Skeletal muscle satellite cell (primary cell): ENCODE measurements at regions not wholly inside any gene's neighbourhood (a gene's known extent, or its start where the extent isn't known, plus 50 kb on each side); places are given as distances from the start of the nearest gene placed in this dataset.
A peak's percentile ranks its signal among the peaks of the same experiment; 100 is the strongest.

Experiments used
- H3K27me3 ChIP-seq: 2 replicates; pipeline ENCODE4 v1.7.0; 2013; ENCODE audit warnings: low read length; ENCODE audit not compliant: control insufficient read depth, insufficient read depth
- H3K36me3 ChIP-seq: 2 replicates; pipeline ENCODE4 v1.7.0; 2013; ENCODE audit warnings: mild to moderate bottlenecking, control low read depth, low read length; ENCODE audit not compliant: insufficient read depth
- H3K4me1 ChIP-seq: 2 replicates; pipeline ENCODE4 v1.7.0; 2013; ENCODE audit warnings: low read length; ENCODE audit not compliant: control insufficient read depth, insufficient read depth
- H3K4me2 ChIP-seq: 2 replicates; pipeline ENCODE4 v1.7.0; 2013; ENCODE audit warnings: mild to moderate bottlenecking, low read length
- H3K4me3 ChIP-seq: 2 replicates; pipeline ENCODE4 v1.7.0; 2013; ENCODE audit warnings: low read length
- H3K9ac ChIP-seq: 2 replicates; pipeline ENCODE4 v1.7.0; 2013; ENCODE audit warnings: mild to moderate bottlenecking, low read depth, low read length, moderate library complexity
- H3K9me3 ChIP-seq: replicated peaks from 2 replicates; pipeline ENCODE4 v1.7.0; 2013; ENCODE audit warnings: mild to moderate bottlenecking, control low read depth, low read length

DNA sequence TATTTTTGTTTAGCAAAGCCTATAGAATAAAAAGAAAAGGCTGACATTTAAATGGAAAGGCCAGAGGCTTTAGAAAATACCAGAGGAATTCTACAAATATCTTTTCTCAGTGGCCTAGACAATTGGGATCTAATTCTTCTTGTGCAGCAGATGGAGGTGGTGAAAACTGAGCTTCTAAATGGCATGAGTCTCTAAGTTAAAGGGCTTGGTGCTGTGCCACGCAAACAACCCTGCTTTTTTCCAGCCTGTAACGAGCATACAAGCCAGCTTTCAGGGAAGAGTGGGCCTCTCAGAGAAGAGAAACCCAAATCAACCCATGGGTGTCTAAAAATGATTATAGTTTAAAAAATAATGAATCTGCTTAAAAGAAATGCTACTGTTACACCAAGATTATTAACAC is 237.9 kb upstream of the NAV3 start:
- Histone ChIP-seq H3K9me3 (no peaks in the 10 kb centered on the region), H3K4me1 (no peaks in the 10 kb centered on the region), H3K36me3 (no peaks in the 10 kb centered on the region)

DNA sequence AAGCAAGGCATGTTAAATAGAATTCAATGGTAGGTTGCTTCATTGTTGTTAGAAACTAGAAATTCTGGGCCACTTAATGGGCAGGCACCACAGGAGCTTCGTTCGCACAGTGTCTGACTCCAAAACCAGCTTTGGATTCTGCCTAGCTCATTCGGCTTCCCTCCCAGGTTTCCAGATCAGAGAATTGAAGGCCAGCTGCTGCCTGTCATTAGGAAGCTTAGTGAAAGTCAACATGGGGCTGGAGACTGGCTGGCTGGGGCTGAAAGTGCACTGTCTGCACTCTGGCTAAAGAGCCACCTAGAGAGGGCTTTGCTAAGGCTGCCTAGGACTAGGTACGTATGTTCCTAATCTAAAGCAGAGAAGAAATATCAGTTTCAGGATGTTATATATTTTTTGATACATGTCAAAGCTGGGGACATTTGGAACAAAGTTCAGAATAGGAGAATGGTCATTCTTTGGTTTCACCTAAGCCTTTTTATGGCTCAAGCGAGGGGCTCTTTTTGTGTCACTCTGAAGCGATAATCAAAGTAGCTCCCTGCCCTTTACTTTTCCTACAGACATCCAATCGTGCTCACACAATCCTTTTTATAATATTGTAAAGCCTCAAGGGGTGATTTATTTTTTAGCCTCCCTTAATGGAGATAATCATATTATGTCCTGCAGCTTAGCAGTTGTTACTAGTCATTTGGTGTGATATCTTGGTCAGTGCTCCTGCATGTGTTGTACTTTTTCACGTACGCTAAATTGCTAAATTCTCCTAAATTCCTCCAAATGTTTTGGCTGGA is 238.5 kb upstream of the NAV3 start:
- Histone ChIP-seq H3K4me2 (no peak overlapping the region), H3K27me3 (no peaks in the 10 kb centered on the region), H3K36me3 (no peaks in the 10 kb centered on the region), H3K9ac (no peak overlapping the region), H3K9me3 (no peaks in the 10 kb centered on the region), H3K4me1 (no peaks in the 10 kb centered on the region), H3K4me3 (no peak overlapping the region)

More for the DNA sequence above, 237.9 kb upstream of the NAV3 start:
- no peak overlapping the region for H3K4me3 ChIP-seq
- no peak overlapping the region for H3K4me2 ChIP-seq
- H3K9ac ChIP-seq: no peak overlapping the region
- H3K27me3 ChIP-seq: no peaks in the 10 kb centered on the region

DNA sequence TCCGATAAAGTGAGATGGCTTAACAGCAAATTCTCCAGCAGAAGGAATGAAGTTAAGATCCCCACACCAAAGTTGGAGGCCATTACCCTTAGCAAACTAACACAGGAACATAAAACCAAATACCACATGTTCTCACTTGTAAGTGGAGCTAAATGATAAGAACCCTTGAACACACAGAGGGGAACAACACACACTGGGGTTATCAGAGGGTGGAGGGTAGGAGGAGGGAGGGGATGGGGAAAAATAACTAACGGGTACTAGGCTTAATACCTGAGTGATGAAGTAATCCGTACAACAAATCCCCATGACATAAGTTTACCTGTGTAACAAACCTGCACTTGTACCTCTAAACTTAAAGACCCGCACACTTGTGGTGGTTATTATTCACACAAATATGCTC is 240.4 kb upstream of the NAV3 start:
- H3K4me1 ChIP-seq: no peaks in the 10 kb centered on the region
- no peaks in the 10 kb centered on the region for H3K36me3 ChIP-seq
- no peak overlapping the region for H3K4me3 ChIP-seq
- H3K4me2 ChIP-seq: no peak overlapping the region
- H3K27me3 ChIP-seq: no peaks in the 10 kb centered on the region
- no peak overlapping the region for H3K9ac ChIP-seq
- H3K9me3 ChIP-seq: no peaks in the 10 kb centered on the region

GRCh38 chr12:77584860-77585259 is 245.8 kb upstream of the NAV3 start:
- H3K27me3 ChIP-seq: no peaks in the 10 kb centered on the region
- H3K9ac ChIP-seq: no peak overlapping the region
- no peaks in the 10 kb centered on the region for H3K36me3 ChIP-seq
- H3K9me3 ChIP-seq: no peaks in the 10 kb centered on the region
- H3K4me2 ChIP-seq: no peak overlapping the region
- H3K4me1 ChIP-seq: no peaks in the 10 kb centered on the region
- no peak overlapping the region for H3K4me3 ChIP-seq

- H3K9me3 ChIP-seq: no peaks in the 10 kb centered on the region
- no peaks in the 10 kb centered on the region for H3K36me3 ChIP-seq
- H3K9ac ChIP-seq: peak overlapping the region; percentile 18
- peak overlapping the region; percentile 47 for H3K4me2 ChIP-seq
- no peaks in the 10 kb centered on the region for H3K27me3 ChIP-seq
- peaks cover 19% of the 10 kb centered on the region for H3K4me1 ChIP-seq
- H3K4me3 ChIP-seq: peak overlapping the region; percentile 8
Measured at GRCh38 chr12:77578466-77579220, 252.1 kb upstream of the NAV3 start.

DNA sequence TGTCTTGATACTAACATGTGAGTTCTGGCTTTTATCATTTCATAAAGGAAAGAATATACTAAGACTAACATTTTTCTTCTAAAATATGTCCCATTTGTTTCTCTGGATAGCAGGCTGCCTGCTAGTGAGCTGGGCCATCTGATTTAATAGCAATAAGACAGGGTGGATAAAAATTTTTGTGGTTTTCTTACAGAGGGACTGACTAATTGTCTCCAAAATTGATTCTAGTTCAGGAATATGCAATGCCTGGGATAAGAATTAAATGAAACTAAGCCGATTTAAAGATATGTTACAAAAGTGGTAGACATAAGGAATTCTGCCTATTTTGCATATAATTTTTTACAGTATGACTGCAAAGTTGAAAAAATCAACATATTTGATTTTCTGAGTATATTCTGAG is 252.9 kb upstream of the NAV3 start:
- Histone ChIP-seq H3K9ac (peak overlapping the region; percentile 18), H3K36me3 (no peaks in the 10 kb centered on the region), H3K27me3 (no peaks in the 10 kb centered on the region), H3K4me1 (peaks cover 19% of the 10 kb centered on the region), H3K4me2 (peak overlapping the region; percentile 47), H3K4me3 (peak overlapping the region; percentile 8), H3K9me3 (no peaks in the 10 kb centered on the region)

DNA sequence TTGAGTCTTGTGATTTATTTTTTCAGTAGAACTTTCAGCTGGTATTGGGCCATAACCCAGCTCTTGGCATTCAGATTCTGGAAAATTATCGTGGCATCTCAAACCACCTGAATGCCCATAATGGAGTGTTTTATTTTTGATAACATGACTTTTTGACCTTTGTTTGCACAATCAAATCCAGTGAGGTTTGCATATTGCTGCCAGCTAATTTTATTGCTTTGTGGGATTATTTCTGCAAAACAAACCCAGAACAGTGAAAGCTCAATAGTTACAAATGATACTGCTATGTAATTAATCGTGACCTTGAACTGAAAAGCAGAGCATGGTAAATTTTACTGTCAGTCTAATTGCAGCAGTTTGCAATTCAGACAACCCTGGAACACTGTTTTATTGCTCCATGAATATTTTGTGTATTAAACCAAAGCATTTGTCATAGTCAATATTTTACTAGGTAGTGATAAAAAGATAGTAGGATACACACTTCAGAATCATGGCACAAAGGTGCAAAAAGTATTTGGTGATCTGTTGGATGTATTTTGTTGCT is 255.2 kb upstream of the NAV3 start:
- no peak overlapping the region for H3K9ac ChIP-seq

DNA sequence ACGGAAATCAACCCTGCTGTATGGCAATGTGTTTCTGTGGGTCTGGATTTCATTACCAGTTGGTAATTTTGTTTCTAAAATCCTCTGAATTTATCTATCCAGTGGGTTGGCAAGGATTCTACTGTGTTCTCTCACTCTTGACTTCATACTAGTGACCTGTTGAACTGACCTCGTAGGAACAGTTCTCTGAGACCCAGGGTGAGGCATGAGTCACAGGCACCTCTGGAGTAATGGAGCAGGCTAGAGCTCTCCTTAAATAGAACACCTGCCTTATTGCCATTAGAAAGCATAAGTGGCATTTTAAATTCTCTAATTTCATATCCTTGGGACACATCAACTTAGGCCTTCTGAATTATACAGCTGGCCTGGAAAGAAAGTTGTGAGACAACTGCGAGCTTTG is 258.3 kb upstream of the NAV3 start:
- Histone ChIP-seq H3K9me3 (no peaks in the 10 kb centered on the region), H3K9ac (no peak overlapping the region), H3K27me3 (no peaks in the 10 kb centered on the region), H3K4me3 (no peak overlapping the region), H3K4me1 (no peaks in the 10 kb centered on the region), H3K4me2 (no peak overlapping the region), H3K36me3 (no peaks in the 10 kb centered on the region)

More for the DNA sequence above, 255.2 kb upstream of the NAV3 start:
- H3K4me3 ChIP-seq: no peak overlapping the region
- H3K4me1 ChIP-seq: peaks cover 19% of the 10 kb centered on the region
- H3K27me3 ChIP-seq: no peaks in the 10 kb centered on the region
- no peak overlapping the region for H3K4me2 ChIP-seq
- H3K9me3 ChIP-seq: no peaks in the 10 kb centered on the region
- H3K36me3 ChIP-seq: no peaks in the 10 kb centered on the region

- H3K36me3 ChIP-seq: no peaks in the 10 kb centered on the region
- H3K4me1 ChIP-seq: no peaks in the 10 kb centered on the region
- no peak overlapping the region for H3K9ac ChIP-seq
- no peaks in the 10 kb centered on the region for H3K27me3 ChIP-seq
- no peak overlapping the region for H3K4me3 ChIP-seq
- H3K4me2 ChIP-seq: no peak overlapping the region
- H3K9me3 ChIP-seq: no peaks in the 10 kb centered on the region
Measured at GRCh38 chr12:77571768-77572167, 258.9 kb upstream of the NAV3 start.

GRCh38 chr12:77571127-77571526 is 259.6 kb upstream of the NAV3 start:
- Histone ChIP-seq H3K9ac (no peak overlapping the region), H3K9me3 (no peaks in the 10 kb centered on the region)

GRCh38 chr12:77569876-77570275 is 260.8 kb upstream of the NAV3 start:
- Histone ChIP-seq H3K27me3 (no peaks in the 10 kb centered on the region), H3K4me1 (no peaks in the 10 kb centered on the region), H3K9me3 (no peaks in the 10 kb centered on the region), H3K9ac (no peak overlapping the region), H3K4me3 (no peak overlapping the region), H3K36me3 (no peaks in the 10 kb centered on the region), H3K4me2 (no peak overlapping the region)

More at GRCh38 chr12:77571127-77571526, 259.6 kb upstream of the NAV3 start:
- Histone ChIP-seq H3K4me2 (no peak overlapping the region), H3K4me3 (no peak overlapping the region), H3K27me3 (no peaks in the 10 kb centered on the region), H3K4me1 (no peaks in the 10 kb centered on the region), H3K36me3 (no peaks in the 10 kb centered on the region)
